Large intestine (tissue), 3 donors: ENCODE measurements at regions not wholly inside any gene's neighbourhood (a gene's known extent, or its start where the extent isn't known, plus 50 kb on each side); places are given as distances from the start of the nearest gene placed in this dataset.
A peak's percentile ranks its signal among the peaks of the same experiment; 100 is the strongest.

ENCODE experiments used
- DNase-seq, 2 donors: peaks; one replicate each; pipeline versions ENCODE4 v3.0.0 to v3.0.0-alpha.2; 2013
- H3K27ac ChIP-seq: one replicate; pipeline ENCODE4 v1.5.1; 2013; ENCODE audit warnings: low read length
- H3K27me3 ChIP-seq: 2 replicates; pipeline ENCODE4 v1.6.1; 2013; ENCODE audit warnings: low read length; ENCODE audit not compliant: control insufficient read depth, insufficient read depth
- H3K36me3 ChIP-seq: 2 replicates; pipeline ENCODE4 v1.6.1; 2013; ENCODE audit warnings: low read length; ENCODE audit not compliant: control insufficient read depth, insufficient read depth
- H3K4me1 ChIP-seq: one replicate; pipeline ENCODE4 v1.6.1; 2013; ENCODE audit warnings: low read length; ENCODE audit not compliant: control insufficient read depth, insufficient read depth
- H3K4me3 ChIP-seq: one replicate; pipeline ENCODE4 v1.5.1; 2013; ENCODE audit warnings: low read length
- H3K9me3 ChIP-seq: one replicate; pipeline ENCODE4 v1.6.1; 2013; ENCODE audit warnings: mild to moderate bottlenecking, low read depth, low read length, moderate library complexity; ENCODE audit not compliant: control insufficient read depth
- WGBS: methylation state at CpG from one replicate; pipeline ENCODE4 v1.1.5; 2013; ENCODE audit warnings: low lambda C conversion rate; ENCODE audit not compliant: insufficient coverage; 5-methylcytosine and 5-hydroxymethylcytosine counted together

DNA sequence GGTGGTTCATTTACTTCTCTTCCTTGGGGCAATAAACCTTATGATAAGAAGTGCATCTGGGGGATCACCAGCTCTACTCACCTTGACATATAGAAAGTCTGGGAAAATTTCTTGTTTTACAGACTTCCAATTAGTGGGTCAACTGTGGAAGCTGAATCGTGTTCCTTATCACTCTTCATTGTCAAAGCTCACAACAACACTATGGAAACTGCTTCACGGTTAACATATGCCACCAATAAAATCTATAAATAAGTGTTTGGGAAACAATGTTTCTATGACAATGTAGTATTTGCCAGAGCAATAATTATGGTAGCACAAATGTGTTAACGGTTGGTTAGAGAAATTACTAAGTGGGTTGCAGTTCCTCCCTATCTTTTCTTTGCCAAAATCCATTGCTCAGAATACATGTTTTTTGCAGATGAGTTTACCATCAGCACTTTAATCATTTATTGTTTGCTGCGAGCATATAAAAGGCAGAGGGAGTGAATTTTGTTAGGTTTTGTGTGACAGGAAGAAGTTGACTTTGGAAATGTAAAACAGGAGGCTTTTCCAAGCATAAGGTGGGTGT is 321.8 kb downstream of the RFC3 start:
- Histone ChIP-seq H3K36me3 (no peaks in the 10 kb centered on the region), H3K4me1 (no peaks in the 10 kb centered on the region), H3K27me3 (no peaks in the 10 kb centered on the region), H3K9me3 (no peaks in the 10 kb centered on the region), H3K27ac (no peak overlapping the region), H3K4me3 (no peak overlapping the region)
- peak in 1 of 2 donors; percentile 23 for DNase-seq
- 22% methylated on average over 1 of the region's 4 CpGs for WGBS

DNA sequence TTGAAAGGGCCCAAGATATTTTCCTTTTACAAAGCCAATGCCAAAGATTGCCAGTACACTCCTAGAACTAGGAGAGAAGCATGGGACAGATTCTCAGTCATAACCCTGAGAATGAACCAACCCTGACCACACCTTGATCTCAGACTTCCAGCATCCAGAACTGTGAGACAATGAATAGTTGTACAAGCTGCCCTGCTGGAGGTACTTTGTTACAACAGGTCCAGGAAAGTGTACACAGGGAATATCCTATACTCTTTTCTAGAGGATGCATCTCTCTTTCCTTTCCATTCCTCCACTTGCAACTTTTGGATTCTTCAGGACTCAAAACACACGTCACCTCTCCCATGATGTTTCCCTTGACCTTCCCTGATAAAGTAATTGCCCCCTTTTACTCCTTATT is 325.7 kb downstream of the RFC3 start:
- Histone ChIP-seq H3K9me3 (no peaks in the 10 kb centered on the region), H3K36me3 (no peaks in the 10 kb centered on the region), H3K4me3 (no peak overlapping the region), H3K4me1 (no peaks in the 10 kb centered on the region), H3K27ac (no peak overlapping the region), H3K27me3 (no peaks in the 10 kb centered on the region)
- WGBS = 83% methylated on average over 1 of the region's 1 CpG
- DNase-seq = no peak

DNA sequence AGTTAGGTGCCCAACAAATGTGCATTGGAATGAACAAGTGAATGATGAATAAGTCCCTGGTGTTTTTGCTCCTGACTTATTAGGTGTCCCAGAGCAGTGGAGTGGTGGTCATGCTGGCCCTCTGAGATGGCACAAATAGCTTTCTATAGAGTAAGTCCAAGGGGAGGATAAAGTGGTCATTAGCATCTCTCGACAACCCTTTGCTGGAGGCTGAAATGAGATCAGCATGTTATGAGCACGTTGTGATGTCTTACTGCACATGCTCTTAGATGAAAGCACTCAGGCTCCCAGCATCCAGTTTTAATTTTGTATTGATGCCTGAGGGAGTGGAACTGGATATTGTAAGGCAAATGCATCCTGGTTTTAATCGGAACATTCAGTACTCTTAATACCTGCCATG is 326.2 kb downstream of the RFC3 start:
- no peaks in the 10 kb centered on the region for H3K4me1 ChIP-seq
- no peaks in the 10 kb centered on the region for H3K27me3 ChIP-seq
- no peak overlapping the region for H3K4me3 ChIP-seq
- no peak overlapping the region for H3K27ac ChIP-seq
- no peaks in the 10 kb centered on the region for H3K9me3 ChIP-seq
- H3K36me3 ChIP-seq = no peaks in the 10 kb centered on the region
- no peak for DNase-seq
- WGBS = 100% methylated on average over 1 of the region's 3 CpGs

DNA sequence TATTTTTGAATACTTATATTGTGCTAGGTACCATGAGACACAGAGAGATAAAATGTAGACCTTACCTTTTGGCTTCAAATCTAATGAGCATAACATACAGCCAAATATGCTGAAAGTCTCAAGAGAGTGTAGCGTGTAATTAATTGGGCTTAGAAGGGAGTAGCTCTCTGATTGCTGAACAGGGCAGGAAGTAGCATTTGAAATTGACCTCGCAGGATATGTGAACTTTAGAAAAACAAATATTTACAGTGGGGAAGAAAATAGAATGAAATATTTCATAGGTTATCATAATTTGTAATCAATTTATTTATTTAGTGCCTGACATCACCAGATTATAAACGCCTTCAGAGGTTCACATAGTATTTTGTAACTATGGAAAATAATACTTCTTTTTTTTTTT is 327.1 kb downstream of the RFC3 start:
- WGBS = 37% methylated on average over 2 of the region's 3 CpGs
- no peaks in the 10 kb centered on the region for H3K4me1 ChIP-seq

DNA sequence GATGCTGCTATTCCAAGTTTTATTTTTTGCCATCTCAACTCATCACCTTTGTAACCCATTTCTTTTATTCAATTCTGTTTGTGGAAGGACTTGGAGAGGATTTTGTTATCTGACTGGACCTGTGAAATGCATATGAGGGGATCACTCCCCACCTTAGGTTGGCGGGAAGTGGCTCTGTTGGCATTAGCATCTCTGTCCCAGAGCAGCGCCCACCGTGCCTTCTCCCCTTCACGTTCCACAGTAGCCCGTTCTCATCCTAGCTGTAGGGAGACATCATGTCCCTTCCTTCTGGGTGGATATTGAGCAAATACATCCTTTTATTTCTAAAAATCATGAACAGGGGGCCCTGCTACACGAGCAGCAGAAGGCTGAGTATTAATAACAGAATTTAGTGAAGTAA is 330.4 kb downstream of the RFC3 start:
- DNase-seq = no peak
- Histone ChIP-seq H3K27ac (no peak overlapping the region), H3K27me3 (no peaks in the 10 kb centered on the region), H3K4me3 (no peak overlapping the region), H3K9me3 (no peaks in the 10 kb centered on the region), H3K4me1 (peaks cover 9% of the 10 kb centered on the region), H3K36me3 (no peaks in the 10 kb centered on the region)
- 90% methylated on average over 2 of the region's 6 CpGs for WGBS

More for the DNA sequence above, 327.1 kb downstream of the RFC3 start:
- no peaks in the 10 kb centered on the region for H3K9me3 ChIP-seq
- no peaks in the 10 kb centered on the region for H3K27me3 ChIP-seq
- H3K4me3 ChIP-seq = no peak overlapping the region
- no peak overlapping the region for H3K27ac ChIP-seq
- no peak for DNase-seq
- H3K36me3 ChIP-seq = no peaks in the 10 kb centered on the region

DNA sequence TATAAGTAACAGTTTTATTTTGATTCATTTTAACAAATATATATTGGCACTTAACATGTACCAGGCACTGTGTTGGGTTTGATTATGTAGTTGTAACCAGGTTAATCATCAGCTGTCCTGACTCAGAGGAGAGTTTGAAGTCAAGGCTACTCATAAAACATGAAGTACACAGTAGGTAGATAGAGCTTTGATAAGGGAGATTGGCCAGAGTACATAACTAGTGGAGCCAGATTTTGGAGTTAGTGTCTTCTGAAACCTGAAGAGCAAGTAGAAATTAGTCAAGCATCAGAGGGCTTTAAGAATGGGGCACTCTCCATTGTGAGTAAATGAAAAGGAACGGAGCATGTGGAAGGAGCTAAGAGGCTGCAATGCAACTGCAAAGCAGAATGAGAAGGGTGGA is 333.9 kb downstream of the RFC3 start:
- Histone ChIP-seq H3K9me3 (no peaks in the 10 kb centered on the region), H3K27ac (no peak overlapping the region), H3K4me1 (peaks cover 20% of the 10 kb centered on the region), H3K36me3 (no peaks in the 10 kb centered on the region), H3K4me3 (no peak overlapping the region), H3K27me3 (no peaks in the 10 kb centered on the region)
- no peak for DNase-seq
- 100% methylated on average over 1 of the region's 1 CpG for WGBS

DNA sequence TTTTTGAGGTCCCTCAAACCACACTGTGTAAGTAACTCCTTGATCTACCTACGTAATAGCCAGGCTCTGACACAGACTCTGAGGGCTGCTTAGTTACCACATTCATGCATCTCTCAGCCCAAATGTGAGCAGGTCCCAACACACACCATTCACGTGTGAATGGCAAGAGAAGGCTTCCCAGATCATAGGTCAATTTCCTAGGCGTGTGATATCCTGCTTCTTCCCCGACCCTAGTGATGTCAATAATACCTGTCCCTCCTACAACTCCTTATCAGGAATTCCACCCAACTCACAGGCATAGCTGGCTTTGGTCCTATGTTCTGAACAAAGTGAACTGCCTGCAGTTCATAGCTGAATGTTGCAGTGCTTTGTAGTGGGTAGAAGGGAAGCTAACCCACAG is 334.5 kb downstream of the RFC3 start:
- no peak overlapping the region for H3K4me3 ChIP-seq
- no peaks in the 10 kb centered on the region for H3K9me3 ChIP-seq
- H3K36me3 ChIP-seq = no peaks in the 10 kb centered on the region
- no CpG with 5 or more reads among the region's 4 CpGs for WGBS
- no peaks in the 10 kb centered on the region for H3K27me3 ChIP-seq
- peak; percentile 15 to 51 for DNase-seq
- H3K4me1 ChIP-seq = peaks cover 23% of the 10 kb centered on the region
- no peak overlapping the region for H3K27ac ChIP-seq

DNA sequence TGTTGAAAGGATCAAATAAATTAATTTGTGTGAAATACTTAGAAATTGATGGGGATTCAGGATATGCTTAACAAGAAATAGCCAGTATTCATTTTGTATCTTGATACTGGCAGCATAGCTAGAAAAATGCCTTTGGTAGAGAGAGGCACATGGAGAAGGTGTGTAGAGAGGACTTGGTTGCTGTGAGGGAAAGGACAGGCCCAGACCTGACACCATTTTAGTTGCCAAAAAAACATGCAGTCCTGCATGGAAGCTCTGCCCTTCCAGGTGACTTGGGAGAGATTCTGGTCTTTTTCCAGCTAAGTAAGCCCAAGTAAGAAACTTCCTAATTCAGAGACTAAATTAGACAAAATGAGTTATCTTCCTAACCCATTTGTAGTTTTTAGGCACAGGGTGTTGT is 335.0 kb downstream of the RFC3 start:
- Histone ChIP-seq H3K4me3 (no peak overlapping the region), H3K27ac (no peak overlapping the region), H3K4me1 (peaks cover 26% of the 10 kb centered on the region), H3K36me3 (no peaks in the 10 kb centered on the region), H3K9me3 (no peaks in the 10 kb centered on the region), H3K27me3 (no peaks in the 10 kb centered on the region)
- no peak for DNase-seq

DNA sequence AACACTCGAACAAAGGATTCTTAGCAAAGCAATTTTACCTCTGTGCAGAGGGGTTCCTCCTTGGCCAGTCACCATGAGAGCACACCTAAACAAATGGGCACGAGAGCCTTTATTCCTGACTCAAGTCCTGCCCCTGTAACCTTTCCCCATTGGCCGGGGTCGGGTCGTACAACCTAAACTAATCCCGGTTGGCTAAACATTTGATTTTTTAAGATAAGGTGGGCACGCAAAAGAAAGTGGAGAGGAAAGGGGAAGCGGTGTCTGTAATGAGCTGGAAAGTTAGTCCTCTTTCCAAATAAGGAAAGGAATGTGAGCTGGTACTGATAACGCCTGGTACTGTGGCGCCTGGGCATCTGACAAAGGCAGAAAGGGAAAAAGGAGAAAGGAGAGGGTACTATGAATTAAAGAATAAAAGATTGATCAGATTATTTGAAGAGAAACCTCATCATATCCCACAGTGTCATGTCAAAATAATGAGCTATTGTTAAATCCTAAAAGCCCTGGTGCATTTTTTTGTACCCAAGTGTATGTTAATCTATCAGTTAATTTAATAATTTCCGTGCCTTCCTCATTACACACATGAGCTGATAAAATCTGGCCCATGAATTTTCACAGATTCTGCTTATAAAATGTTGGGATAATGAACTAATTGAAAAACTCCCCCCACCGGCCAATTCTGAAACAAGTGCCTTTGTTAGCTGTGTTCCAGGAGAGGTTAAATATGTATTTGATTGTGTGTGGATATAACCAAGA is 335.7 kb downstream of the RFC3 start:
- 52% methylated on average over 6 of the region's 12 CpGs for WGBS
- no peak for DNase-seq

DNA sequence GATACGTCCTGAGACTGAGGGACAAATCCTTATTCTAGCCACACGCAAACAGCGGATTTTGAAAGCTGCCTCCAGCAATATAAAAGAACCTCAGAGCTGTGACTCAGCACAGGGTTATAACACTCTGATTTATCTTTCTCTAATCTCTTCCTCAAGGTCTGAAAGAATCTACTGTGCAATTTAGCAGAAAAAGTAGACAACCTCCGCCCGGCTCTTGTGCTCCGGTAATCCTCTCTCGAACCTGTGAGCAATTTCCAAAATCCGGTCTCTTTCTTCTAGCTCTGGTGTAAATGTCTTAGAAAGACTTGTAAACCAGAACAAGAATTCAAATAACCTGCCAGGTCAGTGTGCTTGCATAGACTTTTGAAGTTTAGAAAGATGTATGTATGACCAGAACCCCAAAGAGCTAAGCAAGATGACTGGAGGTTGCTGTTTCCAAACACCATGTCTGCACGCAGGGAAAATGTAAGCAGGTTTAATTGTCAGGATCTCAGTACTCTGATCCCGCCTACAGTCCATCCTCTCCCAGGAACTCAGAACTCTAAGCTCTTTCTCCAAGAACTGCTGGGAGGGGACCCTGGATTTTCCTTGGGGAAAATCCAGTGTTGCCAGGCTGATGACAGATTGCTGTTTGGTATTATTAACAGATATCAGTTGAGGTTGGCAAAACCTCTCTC is 338.1 kb downstream of the RFC3 start:
- 40% methylated on average over 1 of the region's 10 CpGs for WGBS
- peak; percentile 29 to 62 for DNase-seq
- Histone ChIP-seq H3K4me3 (no peak overlapping the region), H3K27me3 (no peaks in the 10 kb centered on the region), H3K27ac (peak overlapping the region; percentile 63), H3K4me1 (peaks cover 26% of the 10 kb centered on the region), H3K36me3 (no peaks in the 10 kb centered on the region), H3K9me3 (no peaks in the 10 kb centered on the region)

More for the DNA sequence above, 335.7 kb downstream of the RFC3 start:
- Histone ChIP-seq H3K4me3 (no peak overlapping the region), H3K27me3 (no peaks in the 10 kb centered on the region), H3K4me1 (peaks cover 26% of the 10 kb centered on the region), H3K9me3 (no peaks in the 10 kb centered on the region), H3K27ac (no peak overlapping the region), H3K36me3 (no peaks in the 10 kb centered on the region)
